GM12878 (cell line): ENCODE measurements at regions not wholly inside any gene's neighbourhood (a gene's known extent, or its start where the extent isn't known, plus 50 kb on each side); places are given as distances from the start of the nearest gene placed in this dataset.

Source experiments
- ATAC-seq: fragments of 200-7000 bp; cut with Tn5 transposase; 3 replicates; pipeline ENCODE4 v1.9.1; 2020; ENCODE audit warnings: mild to moderate bottlenecking, moderate library complexity
- BruUV-seq: library from RNA; stranded (reverse); fragments of 400-500 nt; replicated peaks from 2 replicates; lab custom pipeline; 2021; lab: Mats Ljungman, UMichigan
- CTCF ChIA-PET: fragments of 300-600 bp; sonication (Branson Sonifier 250); formaldehyde crosslinking; extraction: SDS; loops from one replicate; lab custom pipeline; 2021; ENCODE audit warnings: inconsistent platforms; lab: Yijun Ruan, JAX
- POLR2A ChIA-PET: fragments of 350-600 bp; formaldehyde crosslinking; extraction: SDS; loops from one replicate; lab custom pipeline; 2021; ENCODE audit warnings: inconsistent platforms; lab: Charles Lee
- RAD21 ChIA-PET: fragments of 300-600 bp; sonication (Branson Sonifier 250); formaldehyde crosslinking; loops from one replicate; lab custom pipeline; 2023; ENCODE audit warnings: antibody characterized with exemption; ENCODE audit not compliant: unreplicated experiment; lab: Charles Lee
- SMC1A ChIA-PET: fragments of 300-600 bp; sonication (Branson Sonifier 250); formaldehyde crosslinking; loops from one replicate; lab custom pipeline; 2023; ENCODE audit not compliant: unreplicated experiment, uncharacterized antibody; lab: Charles Lee
- DNase-seq: peaks from one replicate; pipeline ENCODE4 v3.0.0-alpha.2; 2011; ENCODE audit warnings: low read depth, low spot score
- FAIRE-seq: peaks from 3 replicates; lab custom pipeline; 2011; peaks lifted over from hg19 to GRCh38; lab: Jason Lieb, UNC
- H2AFZ ChIP-seq: 2 replicates; pipeline ENCODE4 v1.6.0; 2011; ENCODE audit warnings: low read depth, low read length, control low read depth; ENCODE audit not compliant: control insufficient read depth
- H3K27ac ChIP-seq: 2 replicates; pipeline ENCODE4 v1.5.1; 2011; ENCODE audit warnings: control low read depth; ENCODE audit not compliant: control insufficient read depth, insufficient read depth
- H3K27me3 ChIP-seq, 2 experiments: replicated peaks in 1 of 2; 2 replicates each; pipeline versions ENCODE4 v1.6.0 to v1.6.1; 2011; ENCODE audit warnings: low read length in 1 of 2; ENCODE audit not compliant: control insufficient read depth in 2 of 2, insufficient read depth in 2 of 2
- H3K36me3 ChIP-seq, 2 experiments: 2 replicates each; pipeline ENCODE4 v1.5.1; 2011; ENCODE audit warnings: low read length in 1 of 2; ENCODE audit not compliant: control insufficient read depth in 2 of 2, insufficient read depth in 2 of 2
- H3K4me1 ChIP-seq: 2 replicates; pipeline ENCODE4 v1.6.1; 2011; ENCODE audit warnings: mild to moderate bottlenecking, low read length, moderate library complexity, mixed read lengths; ENCODE audit not compliant: control insufficient read depth, insufficient read depth
- H3K4me2 ChIP-seq: 2 replicates; pipeline ENCODE4 v1.6.0; 2011; ENCODE audit warnings: control low read depth; ENCODE audit not compliant: control insufficient read depth, insufficient read depth
- H3K4me3 ChIP-seq: fragments of 200-600 bp; sonication (generic); 2 replicates; pipeline ENCODE4 v1.5.1; 2016
- H3K79me2 ChIP-seq: 2 replicates; pipeline ENCODE4 v1.6.0; 2011; ENCODE audit warnings: low read length; ENCODE audit not compliant: control insufficient read depth, insufficient read depth
- H3K9ac ChIP-seq: 2 replicates; pipeline ENCODE4 v1.8.0; 2011; ENCODE audit warnings: low read length, control low read depth, mixed read lengths; ENCODE audit not compliant: control insufficient read depth, insufficient read depth
- H3K9me3 ChIP-seq: replicated peaks from 3 replicates; pipeline ENCODE4 v1.5.1; 2011; ENCODE audit warnings: mild to moderate bottlenecking, low read length; ENCODE audit not compliant: control insufficient read depth, insufficient read depth
- H4K20me1 ChIP-seq: 2 replicates; pipeline ENCODE4 v1.6.0; 2011; ENCODE audit not compliant: control insufficient read depth, insufficient read depth
- BMI1 ChIP-seq: fragments of 450-650 bp; IDR thresholded peaks from 2 replicates; pipeline ENCODE4 v1.6.1; 2016; ENCODE audit warnings: mild to moderate bottlenecking, moderate library complexity, borderline replicate concordance
- ETV6 ChIP-seq, 2 experiments: fragments of 450-650 bp in 1 of 2; IDR thresholded peaks in 1 of 2; conservative IDR thresholded peaks in 1 of 2; 2 replicates each; pipeline ENCODE4 v1.6.1; 2014; ENCODE audit warnings: antibody characterized with exemption in 1 of 2, borderline replicate concordance in 1 of 2, low read depth in 1 of 2, mild to moderate bottlenecking in 1 of 2, moderate library complexity in 1 of 2
- GABPA ChIP-seq: IDR thresholded peaks from 2 replicates; pipeline ENCODE4 v1.6.1; 2014; ENCODE audit warnings: antibody characterized with exemption, low read depth, mild to moderate bottlenecking, inconsistent platforms
- HSF1 ChIP-seq: fragments of 150-350 bp; IDR thresholded peaks from 2 replicates; pipeline ENCODE4 v1.6.1; 2014; ENCODE audit warnings: mild to moderate bottlenecking, low read depth, low read length
- NFYA ChIP-seq: IDR thresholded peaks from 2 replicates; pipeline ENCODE4 v1.6.1; 2011; ENCODE audit warnings: low read depth, mild to moderate bottlenecking, low read length, improper control_type of control experiment, borderline replicate concordance
- ZBTB11 ChIP-seq: fragments of 450-650 bp; formaldehyde crosslinking; IDR thresholded peaks from 2 replicates; pipeline ENCODE4 v1.5.0; 2022; ENCODE audit warnings: mild to moderate bottlenecking, missing genetic modification characterization
- ZZZ3 ChIP-seq: IDR thresholded peaks from 2 replicates; pipeline ENCODE4 v1.6.1; 2011; ENCODE audit warnings: low read depth; ENCODE audit not compliant: control insufficient read depth, insufficient read length
- WGBS: methylation state at CpG from one replicate; pipeline ENCODE4 v1.1.6; 2016; ENCODE audit warnings: low lambda C conversion rate; ENCODE audit not compliant: insufficient replicate concordance, insufficient coverage; ENCODE audit errors: missing lambda C conversion rate; 5-methylcytosine and 5-hydroxymethylcytosine counted together
- in situ Hi-C: fragments of 300-500 bp; cut with MboI; formaldehyde crosslinking; loops from 9 replicates; pipeline ENCODE4 v1.14.3; 2018; ENCODE audit warnings: mixed read lengths
- intact Hi-C: fragments of 100-400 bp; cut with micrococcal nuclease; formaldehyde crosslinking; loops from one replicate; pipeline ENCODE4 v1.14.2; 2022; ENCODE audit not compliant: unreplicated experiment

DNA sequence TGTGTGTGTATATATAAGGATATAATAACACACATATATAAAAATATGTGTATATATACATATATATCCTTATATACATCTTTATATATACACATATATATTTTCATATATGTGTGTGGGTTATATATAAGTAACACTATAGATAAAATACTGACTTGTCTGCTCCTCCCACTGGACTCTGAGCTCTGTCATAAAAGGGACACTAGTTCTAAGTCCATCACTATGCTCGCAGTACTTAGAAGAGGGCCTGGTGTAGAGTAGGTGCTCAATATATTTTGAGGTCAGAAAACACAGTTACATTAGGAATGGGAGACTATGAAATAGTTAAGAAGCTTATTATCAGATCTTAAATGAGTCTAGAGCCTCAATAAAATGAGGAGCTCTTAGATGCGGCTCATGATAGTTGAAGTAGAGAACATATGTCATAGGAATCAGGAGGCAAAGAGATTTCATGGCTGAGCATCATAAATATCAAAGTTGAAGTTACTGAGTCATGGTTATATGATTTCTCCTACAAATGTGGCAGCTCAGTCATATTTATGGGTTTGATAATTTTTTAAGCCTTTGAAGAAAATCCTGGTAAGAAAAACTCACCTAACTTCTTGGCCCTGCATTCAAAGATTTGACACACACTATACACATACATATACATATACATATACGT is 371.2 kb upstream of the THBS1 start (continued):
- TF ChIP-seq HSF1: no peak
- TF ChIP-seq BMI1: no peak
- no peak for TF ChIP-seq ZBTB11 (CRISPR knock-in tag)

DNA sequence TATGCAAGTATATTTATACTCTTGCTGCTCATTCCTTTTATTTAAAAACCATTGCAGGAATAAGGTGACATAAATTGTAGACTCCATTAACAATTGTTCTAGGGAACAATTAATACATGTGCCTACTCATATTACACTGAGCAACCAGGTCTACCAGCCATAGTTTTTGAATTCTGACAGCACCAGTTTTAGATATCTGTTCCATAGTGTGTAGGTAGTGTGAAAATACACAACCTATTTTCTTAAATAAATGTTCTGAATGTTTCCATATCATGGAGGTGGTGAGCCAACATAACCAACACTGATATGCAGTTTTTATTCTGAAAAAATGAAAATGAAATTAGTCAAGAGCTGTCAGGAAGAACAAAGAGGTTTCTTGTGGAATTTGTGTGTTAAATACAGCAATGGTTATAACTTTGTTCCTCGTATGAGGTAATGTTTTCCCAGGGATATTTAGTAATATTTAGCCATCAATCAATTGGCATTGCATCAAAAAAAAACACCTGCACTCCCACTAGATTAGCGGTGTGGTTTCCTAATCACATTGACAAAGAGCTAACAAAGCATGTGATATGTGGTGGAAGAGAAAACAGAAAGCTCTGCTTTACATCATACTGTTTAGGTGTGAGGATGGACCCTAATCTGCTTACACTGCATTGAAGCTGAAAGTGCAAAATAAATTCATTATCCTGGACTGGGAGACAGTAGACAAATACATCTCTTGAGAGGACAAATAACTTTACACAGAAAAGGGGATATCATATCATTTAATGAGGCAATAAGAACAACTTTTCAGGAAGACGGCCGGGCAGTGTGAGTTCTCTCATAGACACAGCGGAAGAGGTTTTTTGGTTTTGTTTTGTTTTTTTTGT is 369.5 kb upstream of the THBS1 start:
- DNase-seq (no peak), FAIRE-seq (no peak), ATAC-seq (no peak)
- H3K4me1 ChIP-seq: no peaks in the 10 kb centered on the region
- SMC1A ChIA-PET: no interaction called here
- H3K27me3 ChIP-seq: no peaks in the 10 kb centered on the region
- CTCF ChIA-PET: interaction anchor here (0.7 kb wide), 1 partner anchor 13 kb away, joined by 3 read pairs; no protein-coding TSS in a partner anchor
- no peak overlapping the region for H3K4me3 ChIP-seq
- H3K79me2 ChIP-seq: no peaks in the 10 kb centered on the region
- H3K27ac ChIP-seq: no peak overlapping the region
- TF ChIP-seq GABPA (no peak), BMI1 (no peak), ETV6 (conservative IDR thresholded peaks at IDR 0.05 in 1 of 2, IDR thresholded peaks at IDR 0.05 in 1 of 2; ENCODE audit: borderline replicate concordance in 1 of 2, low read depth in 1 of 2) (no peak), NFYA (no peak), ZZZ3 (no peak)
- WGBS: 38% methylated on average over 5 of the region's 5 CpGs
- H4K20me1 ChIP-seq: no peaks in the 10 kb centered on the region
- no peaks in the 10 kb centered on the region for H3K9me3 ChIP-seq
- H3K36me3 ChIP-seq: no peaks in the 10 kb centered on the region
- POLR2A ChIA-PET: no interaction called here
- no peak overlapping the region for H2AFZ ChIP-seq
- no peak overlapping the region for H3K9ac ChIP-seq
- in situ Hi-C loops (no loop called here), intact Hi-C loops (no loop called here)
- no TSS peak for BruUV-seq
- no peak overlapping the region for H3K4me2 ChIP-seq
- RAD21 ChIA-PET: no interaction called here
